GM19240 (cell line): ENCODE measurements at regions not wholly inside any gene's neighbourhood (a gene's known extent, or its start where the extent isn't known, plus 50 kb on each side); places are given as distances from the start of the nearest gene placed in this dataset.
"Not testable (repeated sequence)": the region's sequence is repeated elsewhere in the genome, so short reads cannot be mapped to it uniquely, and the experiment has no call there.

Experiments
- DNase-seq: peaks from one replicate; pipeline ENCODE4 v3.0.0; 2011; ENCODE audit warnings: low spot score; ENCODE audit not compliant: insufficient read length

- DNase-seq: no peak
Observed at GRCh38 chr1:191490303-191490702, 668.0 kb upstream of the RGS18 start.

GRCh38 chr1:191495040-191495439, 663.2 kb upstream of the RGS18 start:
- no peak for DNase-seq

GRCh38 chr1:191498318-191498717, 659.9 kb upstream of the RGS18 start:
- DNase-seq: no peak

GRCh38 chr1:191498825-191499224, 659.4 kb upstream of the RGS18 start:
- DNase-seq: no peak

GRCh38 chr1:191504999-191505398, 653.3 kb upstream of the RGS18 start:
- no peak for DNase-seq

- no peak for DNase-seq
Observed at GRCh38 chr1:191508239-191508638, 650.0 kb upstream of the RGS18 start.

- not testable (repeated sequence) for DNase-seq
Observed at GRCh38 chr1:191511480-191511879, 646.8 kb upstream of the RGS18 start.

- DNase-seq: no peak
Observed at GRCh38 chr1:191517826-191518225, 640.4 kb upstream of the RGS18 start.

GRCh38 chr1:191519519-191519918, 638.7 kb upstream of the RGS18 start:
- no peak for DNase-seq

GRCh38 chr1:191520345-191520744, 637.9 kb upstream of the RGS18 start:
- DNase-seq: no peak

- not testable (repeated sequence) for DNase-seq
Observed at GRCh38 chr1:191525944-191526343, 632.3 kb upstream of the RGS18 start.

- DNase-seq: no peak
Observed at GRCh38 chr1:191528275-191528674, 630.0 kb upstream of the RGS18 start.

GRCh38 chr1:191530928-191531327, 627.3 kb upstream of the RGS18 start:
- DNase-seq: no peak

- no peak for DNase-seq
Observed at GRCh38 chr1:191533254-191533653, 625.0 kb upstream of the RGS18 start.

GRCh38 chr1:191536791-191537429, 621.4 kb upstream of the RGS18 start:
- DNase-seq: no peak

GRCh38 chr1:191541758-191542157, 616.5 kb upstream of the RGS18 start:
- no peak for DNase-seq

GRCh38 chr1:191542444-191542843, 615.8 kb upstream of the RGS18 start:
- DNase-seq: no peak

GRCh38 chr1:191546803-191547202, 611.5 kb upstream of the RGS18 start:
- DNase-seq: no peak

- no peak for DNase-seq
Observed at GRCh38 chr1:191551019-191551418, 607.2 kb upstream of the RGS18 start.

GRCh38 chr1:191558379-191558778, 599.9 kb upstream of the RGS18 start:
- no peak for DNase-seq

- DNase-seq: no peak
Observed at GRCh38 chr1:191561276-191561675, 597.0 kb upstream of the RGS18 start.

GRCh38 chr1:191564275-191564674, 594.0 kb upstream of the RGS18 start:
- DNase-seq: no peak

- no peak for DNase-seq
Observed at GRCh38 chr1:191572479-191572878, 585.8 kb upstream of the RGS18 start.

- no peak for DNase-seq
Observed at GRCh38 chr1:191575180-191575579, 583.1 kb upstream of the RGS18 start.
